Spleen (tissue), 11 donors: ENCODE measurements at regions not wholly inside any gene's neighbourhood (a gene's known extent, or its start where the extent isn't known, plus 50 kb on each side); places are given as distances from the start of the nearest gene placed in this dataset.

Source experiments
- DNase-seq: peaks from one replicate; pipeline ENCODE4 v3.0.0-alpha.2; 2020
- H3K27ac ChIP-seq, 8 donors: fragments of 200-600 bp; sonication (generic) in 7 of 8; 1 replicate in 4 of 8; 2 replicates in 4 of 8; pipeline versions ENCODE4 v1.5.0 to v1.8.0; 2016 to 2021; ENCODE audit warnings: inconsistent platforms in 4 of 8, mild to moderate bottlenecking in 4 of 8, moderate library complexity in 1 of 8
- H3K27me3 ChIP-seq, 7 donors: fragments of 200-600 bp; sonication (generic) in 6 of 7; replicated peaks in 1 of 7; 1 replicate in 4 of 7; 2 replicates in 3 of 7; pipeline versions ENCODE4 v1.5.0 to v1.8.0; 2016 to 2021; ENCODE audit warnings: inconsistent platforms in 3 of 7, mild to moderate bottlenecking in 1 of 7
- H3K36me3 ChIP-seq, 6 donors: fragments of 200-600 bp; sonication (generic) in 5 of 6; 1 replicate in 4 of 6; 2 replicates in 2 of 6; pipeline versions ENCODE4 v1.5.0 to v1.8.0; 2016 to 2021; ENCODE audit warnings: inconsistent platforms in 2 of 6
- H3K4me1 ChIP-seq, 6 donors: fragments of 200-600 bp; sonication (generic) in 5 of 6; 1 replicate in 3 of 6; 2 replicates in 3 of 6; pipeline versions ENCODE4 v1.5.0 to v1.8.0; 2016 to 2021; ENCODE audit warnings: inconsistent platforms in 3 of 6
- H3K4me3 ChIP-seq, 8 donors: fragments of 200-600 bp; sonication (generic) in 7 of 8; 1 replicate in 4 of 8; 2 replicates in 4 of 8; pipeline versions ENCODE4 v1.5.0 to v1.8.0; 2016 to 2021; ENCODE audit warnings: inconsistent platforms in 4 of 8, mild to moderate bottlenecking in 4 of 8, moderate library complexity in 2 of 8
- H3K9me3 ChIP-seq, 8 donors: fragments of 200-600 bp; sonication (generic) in 7 of 8; 1 replicate in 4 of 8; 2 replicates in 4 of 8; pipeline versions ENCODE4 v1.5.0 to v1.8.0; 2016 to 2021; ENCODE audit warnings: inconsistent platforms in 4 of 8
- POLR2A ChIP-seq, 3 donors: fragments of 450-650 bp; IDR thresholded peaks; one replicate each; pipeline ENCODE4 v1.5.1; 2017; ENCODE audit warnings: antibody characterized with exemption in 3 of 3, mild to moderate bottlenecking in 1 of 3
- POLR2AphosphoS5 ChIP-seq, 3 donors: sonication (generic); formaldehyde crosslinking; IDR thresholded peaks; one replicate each; pipeline ENCODE4 v1.5.1; 2017; ENCODE audit warnings: antibody characterized with exemption in 3 of 3
- WGBS, 5 donors: extraction: QIAGEN DNeasy Blood & Tissue Kit in 3 of 5; methylation state at CpG; one replicate each; pipeline versions ENCODE4 v1.1.5 to v1.1.7; 2013 to 2018; 5-methylcytosine and 5-hydroxymethylcytosine counted together
- intact Hi-C: fragments of 100-400 bp; cut with DNase I; formaldehyde crosslinking; loops from one replicate; pipeline ENCODE4 v1.15.0; 2023; ENCODE audit warnings: low total_unique reads
- TF ChIP-seq, protein P1 (sequence below), 11 experiments: fragments of 200-600 bp in 7 of 11; fragments of 450-650 bp in 4 of 11; sonication (generic) in 4 of 11; IDR thresholded peaks in 8 of 11; conservative IDR thresholded peaks in 3 of 11; 1 replicate in 7 of 11; 2 replicates in 4 of 11; pipeline versions ENCODE4 v1.4.0 to v1.8.0; 2016 to 2021; ENCODE audit warnings: antibody characterized with exemption in 11 of 11, inconsistent platforms in 4 of 11, mild to moderate bottlenecking in 1 of 11
- donor health status: healthy with polysubstance abuse.
- donor health status: DM: no; HTN: no; CAD: no; lungs with moderate emphysema.
- donor health status: DM: no; HTN: no; CAD: no.
- donor health status: Bipolar disorder and iron deficiency.
- donor health status: healthy.
- donor health status: DM: no; HTN: no; CAD: no.
- donor health status: DM: yes; HTN: yes; CAD: no.

DNA sequence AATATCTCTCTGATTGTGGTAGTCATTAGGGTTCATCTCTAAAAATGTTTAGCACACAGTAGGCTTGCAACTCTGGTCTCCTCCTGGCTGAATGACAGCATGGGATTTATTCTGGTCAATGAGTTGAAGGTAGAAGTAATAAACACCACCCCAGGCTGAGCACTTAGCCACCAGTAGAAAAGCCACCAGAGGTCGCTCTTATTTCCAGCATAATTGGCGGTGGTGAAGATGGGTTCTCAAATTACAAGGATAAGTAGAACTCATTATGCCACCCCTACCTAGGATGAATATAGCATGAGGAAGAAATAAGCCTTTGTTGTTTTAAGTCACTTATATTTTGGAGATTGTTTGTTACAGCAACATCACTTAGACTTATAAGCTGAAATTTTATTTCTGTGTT is 302.7 kb downstream of the GPM6A start:
- DNase-seq, result no peak
- Histone ChIP-seq H3K27me3 (no peaks in the 10 kb centered on the region), H3K27ac (no peak overlapping the region), H3K4me1 (no peaks in the 10 kb centered on the region), H3K36me3 (no peaks in the 10 kb centered on the region), H3K9me3 (peaks cover 0 to 6% (median 0%) of the 10 kb centered on the region in 8 donors), H3K4me3 (no peak overlapping the region)
- intact Hi-C loops, result no loop called here
- TF ChIP-seq POLR2A (IDR thresholded peaks at IDR 0.05) (no peak), POLR2AphosphoS5 (IDR thresholded peaks at IDR 0.05) (no peak)
- TF ChIP-seq, protein P1, sequence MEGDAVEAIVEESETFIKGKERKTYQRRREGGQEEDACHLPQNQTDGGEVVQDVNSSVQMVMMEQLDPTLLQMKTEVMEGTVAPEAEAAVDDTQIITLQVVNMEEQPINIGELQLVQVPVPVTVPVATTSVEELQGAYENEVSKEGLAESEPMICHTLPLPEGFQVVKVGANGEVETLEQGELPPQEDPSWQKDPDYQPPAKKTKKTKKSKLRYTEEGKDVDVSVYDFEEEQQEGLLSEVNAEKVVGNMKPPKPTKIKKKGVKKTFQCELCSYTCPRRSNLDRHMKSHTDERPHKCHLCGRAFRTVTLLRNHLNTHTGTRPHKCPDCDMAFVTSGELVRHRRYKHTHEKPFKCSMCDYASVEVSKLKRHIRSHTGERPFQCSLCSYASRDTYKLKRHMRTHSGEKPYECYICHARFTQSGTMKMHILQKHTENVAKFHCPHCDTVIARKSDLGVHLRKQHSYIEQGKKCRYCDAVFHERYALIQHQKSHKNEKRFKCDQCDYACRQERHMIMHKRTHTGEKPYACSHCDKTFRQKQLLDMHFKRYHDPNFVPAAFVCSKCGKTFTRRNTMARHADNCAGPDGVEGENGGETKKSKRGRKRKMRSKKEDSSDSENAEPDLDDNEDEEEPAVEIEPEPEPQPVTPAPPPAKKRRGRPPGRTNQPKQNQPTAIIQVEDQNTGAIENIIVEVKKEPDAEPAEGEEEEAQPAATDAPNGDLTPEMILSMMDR (IDR thresholded peaks at IDR 0.05 in 8 of 11, conservative IDR thresholded peaks at IDR 0.05 in 3 of 11), result no peak
- WGBS, 5 donors, result 71 to 90% (median 81%) methylated on average over 2 of the region's 2 CpGs

DNA sequence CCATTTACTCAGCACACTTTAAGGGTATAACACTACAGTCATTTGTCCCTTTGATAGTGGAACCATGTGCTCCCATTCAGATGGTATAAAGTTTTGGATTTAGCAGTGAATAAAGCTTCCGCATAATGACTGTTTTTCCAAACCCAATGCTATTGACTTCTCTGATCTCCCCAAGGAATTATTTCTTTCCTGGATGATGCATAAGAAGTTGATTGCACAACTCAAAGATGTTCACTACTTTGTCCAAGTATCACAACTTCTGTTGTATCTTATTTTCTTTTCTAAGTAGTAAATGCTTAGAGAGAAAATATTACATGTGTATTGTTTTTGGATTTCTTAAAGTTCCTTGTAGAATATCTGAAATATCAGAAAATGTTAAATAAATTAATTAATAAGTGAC is 300.2 kb downstream of the GPM6A start:
- WGBS, 5 donors, result 88 to 100% (median 97%) methylated on average over 1 of the region's 1 CpG
- no peak for DNase-seq
- intact Hi-C loops, result no loop called here
- Histone ChIP-seq H3K27ac (no peak overlapping the region), H3K4me1 (no peaks in the 10 kb centered on the region), H3K27me3 (no peaks in the 10 kb centered on the region), H3K4me3 (no peak overlapping the region), H3K36me3 (no peaks in the 10 kb centered on the region), H3K9me3 (peaks cover 0 to 6% (median 0%) of the 10 kb centered on the region in 8 donors)
- no peak for TF ChIP-seq POLR2AphosphoS5 (IDR thresholded peaks at IDR 0.05)
- TF ChIP-seq, protein P1 (IDR thresholded peaks at IDR 0.05 in 8 of 11, conservative IDR thresholded peaks at IDR 0.05 in 3 of 11), result no peak
- TF ChIP-seq POLR2A (IDR thresholded peaks at IDR 0.05), result no peak

DNA sequence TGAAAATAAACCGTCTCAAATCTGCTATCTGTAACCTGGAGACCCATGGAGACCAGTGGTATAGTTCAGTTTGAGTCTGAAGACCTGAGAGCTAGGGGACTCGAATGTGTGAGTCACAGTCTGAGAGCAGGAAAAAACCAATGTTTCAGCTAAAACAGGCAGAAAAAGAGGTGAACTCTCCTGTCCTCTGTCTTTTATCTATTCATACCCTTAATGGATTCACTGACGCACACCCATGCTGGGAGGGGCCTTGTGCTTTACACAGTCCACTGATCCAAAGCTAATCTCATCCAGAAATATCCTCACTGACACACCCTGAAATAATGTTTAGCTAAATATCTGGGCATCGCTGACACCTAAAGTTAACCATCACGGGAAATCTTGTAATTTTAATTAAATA is 297.9 kb downstream of the GPM6A start:
- Histone ChIP-seq H3K27ac (no peak overlapping the region), H3K4me1 (no peaks in the 10 kb centered on the region), H3K27me3 (no peaks in the 10 kb centered on the region), H3K9me3 (no peaks in the 10 kb centered on the region), H3K4me3 (no peak overlapping the region), H3K36me3 (no peaks in the 10 kb centered on the region)
- intact Hi-C loops, result no loop called here
- no peak for TF ChIP-seq POLR2A (IDR thresholded peaks at IDR 0.05)
- no peak for DNase-seq
- WGBS, 5 donors, result 80 to 86% (median 83%) methylated on average over 5 of the region's 5 CpGs

DNA sequence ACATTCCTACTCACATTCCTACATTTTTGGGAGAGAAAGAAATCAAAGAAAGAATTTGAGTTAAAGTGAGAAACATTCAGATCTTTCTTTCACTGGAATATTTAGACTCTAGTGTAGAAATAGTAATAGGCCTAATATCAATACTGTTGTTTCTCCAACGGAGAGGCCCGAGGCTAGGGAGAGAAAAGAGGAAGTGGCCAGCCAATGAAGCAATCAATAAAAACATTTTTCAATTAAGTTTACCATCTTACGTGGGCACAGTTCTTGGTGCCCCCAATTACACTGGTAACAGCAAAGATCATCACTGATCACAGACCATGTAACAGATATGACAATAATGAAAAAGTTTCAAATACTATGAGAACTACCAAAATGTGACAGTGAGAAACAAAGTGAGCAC is 281.4 kb downstream of the GPM6A start:
- H3K4me3 ChIP-seq, result no peak overlapping the region
- WGBS, 5 donors, result 51 to 73% (median 60%) methylated on average over 3 of the region's 3 CpGs
- no peaks in the 10 kb centered on the region for H3K4me1 ChIP-seq
- no peak overlapping the region for H3K27ac ChIP-seq
- DNase-seq, result no peak
- no peaks in the 10 kb centered on the region for H3K27me3 ChIP-seq
- peaks cover 0 to 7% (median 0%) of the 10 kb centered on the region in 8 donors for H3K9me3 ChIP-seq
- intact Hi-C loops, result no loop called here
- no peak for TF ChIP-seq POLR2A (IDR thresholded peaks at IDR 0.05)
- no peak for TF ChIP-seq POLR2AphosphoS5 (IDR thresholded peaks at IDR 0.05)
- TF ChIP-seq, protein P1 (IDR thresholded peaks at IDR 0.05 in 8 of 11, conservative IDR thresholded peaks at IDR 0.05 in 3 of 11), result no peak
- no peaks in the 10 kb centered on the region for H3K36me3 ChIP-seq
